Astrocyte of the cerebellum (primary cell): ENCODE measurements at regions not wholly inside any gene's neighbourhood (a gene's known extent, or its start where the extent isn't known, plus 50 kb on each side); places are given as distances from the start of the nearest gene placed in this dataset.

Experiments
- DNase-seq: peaks from one replicate; pipeline ENCODE4 v3.0.0-alpha.2; 2011; ENCODE audit warnings: low read depth
- H3K4me3 ChIP-seq: 2 replicates; pipeline ENCODE4 v1.5.1; 2011; ENCODE audit warnings: mild to moderate bottlenecking, low read depth, low read length, moderate library complexity
- in situ Hi-C: cut with HindIII; loops from 2 replicates; pipeline ENCODE4 v1.10.0; 2017; ENCODE audit warnings: low sequenced_read_pairs
- TF ChIP-seq, protein P1 (sequence below): IDR thresholded peaks from 2 replicates; pipeline ENCODE4 v1.5.1; 2012; ENCODE audit warnings: low read length, low read depth, moderate library complexity, mild to moderate bottlenecking; ENCODE audit errors: missing control alignments

DNA sequence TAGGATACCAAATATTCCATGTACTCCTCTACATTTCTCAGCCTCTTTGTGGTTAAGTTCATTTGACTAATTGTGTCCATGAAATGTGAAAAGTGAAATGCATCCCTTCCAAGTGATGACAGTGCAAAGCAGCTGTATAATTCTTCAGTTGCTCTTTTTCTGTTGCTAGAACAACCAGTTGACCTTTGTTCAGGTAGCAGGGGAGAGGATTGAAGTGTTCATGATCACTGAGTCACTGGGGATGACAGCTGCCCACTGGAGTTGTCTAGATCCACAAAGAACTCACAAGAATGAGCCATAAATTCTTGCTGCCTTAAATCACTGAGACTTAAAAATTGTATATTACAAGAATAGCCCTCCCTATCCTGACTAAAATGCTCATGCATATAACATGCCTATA, 254.6 kb downstream of the EPHA7 start:
- TF ChIP-seq, protein P1, sequence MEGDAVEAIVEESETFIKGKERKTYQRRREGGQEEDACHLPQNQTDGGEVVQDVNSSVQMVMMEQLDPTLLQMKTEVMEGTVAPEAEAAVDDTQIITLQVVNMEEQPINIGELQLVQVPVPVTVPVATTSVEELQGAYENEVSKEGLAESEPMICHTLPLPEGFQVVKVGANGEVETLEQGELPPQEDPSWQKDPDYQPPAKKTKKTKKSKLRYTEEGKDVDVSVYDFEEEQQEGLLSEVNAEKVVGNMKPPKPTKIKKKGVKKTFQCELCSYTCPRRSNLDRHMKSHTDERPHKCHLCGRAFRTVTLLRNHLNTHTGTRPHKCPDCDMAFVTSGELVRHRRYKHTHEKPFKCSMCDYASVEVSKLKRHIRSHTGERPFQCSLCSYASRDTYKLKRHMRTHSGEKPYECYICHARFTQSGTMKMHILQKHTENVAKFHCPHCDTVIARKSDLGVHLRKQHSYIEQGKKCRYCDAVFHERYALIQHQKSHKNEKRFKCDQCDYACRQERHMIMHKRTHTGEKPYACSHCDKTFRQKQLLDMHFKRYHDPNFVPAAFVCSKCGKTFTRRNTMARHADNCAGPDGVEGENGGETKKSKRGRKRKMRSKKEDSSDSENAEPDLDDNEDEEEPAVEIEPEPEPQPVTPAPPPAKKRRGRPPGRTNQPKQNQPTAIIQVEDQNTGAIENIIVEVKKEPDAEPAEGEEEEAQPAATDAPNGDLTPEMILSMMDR, result no peak
- H3K4me3 ChIP-seq, result no peak overlapping the region
- no peak for DNase-seq
- in situ Hi-C loops, result no loop called here

DNA sequence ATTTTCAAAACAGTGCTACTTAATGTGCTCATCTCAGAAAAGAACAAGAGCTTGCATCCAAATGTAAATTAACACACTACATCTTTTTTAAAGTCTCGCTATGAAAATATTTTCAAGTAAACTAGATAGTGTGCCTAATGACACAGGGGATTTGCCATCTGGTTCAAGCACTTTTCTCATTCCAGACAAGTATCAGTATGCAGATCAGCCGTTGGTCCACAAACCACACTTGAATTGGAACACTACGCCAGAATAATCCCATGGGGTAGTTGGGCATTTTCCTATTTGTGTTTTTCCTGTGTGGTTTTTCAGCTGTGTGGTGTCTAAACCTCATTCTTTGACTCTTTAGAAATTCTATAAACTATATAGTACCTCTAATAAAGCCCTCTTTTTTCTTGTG, 256.2 kb downstream of the EPHA7 start:
- DNase-seq, result peak; percentile 16
- H3K4me3 ChIP-seq, result no peak overlapping the region
- in situ Hi-C loops, result no loop called here
- TF ChIP-seq, protein P1, result no peak

DNA sequence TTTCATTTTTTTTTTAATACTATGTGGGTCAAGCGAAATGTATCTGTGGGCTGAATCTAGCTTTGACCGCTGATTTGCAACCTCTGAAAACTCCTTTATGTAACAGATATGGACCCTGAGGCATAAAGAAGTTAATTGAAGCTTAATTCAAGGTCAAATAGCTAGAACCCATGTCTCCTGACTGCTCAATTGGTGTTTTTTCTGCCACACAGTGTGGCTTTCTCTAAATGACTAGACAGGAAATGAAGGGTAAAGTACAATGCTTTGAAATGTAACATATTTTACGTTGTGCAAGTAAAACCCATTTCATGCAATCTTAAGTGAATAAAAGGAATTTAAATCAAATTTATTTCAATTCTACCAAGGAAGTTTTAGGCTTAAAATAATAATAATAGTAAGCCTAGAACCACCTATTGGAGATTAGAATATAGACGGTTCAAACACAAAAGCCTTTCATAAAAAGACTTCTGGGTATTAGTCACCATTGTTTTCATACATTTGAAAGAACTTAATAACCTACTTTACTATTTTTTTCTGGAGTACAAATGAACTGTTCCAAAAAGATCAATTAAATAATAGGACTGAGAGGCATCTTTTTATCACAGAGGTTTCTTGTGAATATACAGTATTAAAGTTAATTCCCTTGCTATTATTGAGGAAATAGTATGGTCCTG, 279.8 kb downstream of the EPHA7 start:
- TF ChIP-seq, protein P1, result no peak
- no peak overlapping the region for H3K4me3 ChIP-seq
- no peak for DNase-seq
- in situ Hi-C loops, result loop anchor here (5.0 kb wide), 1 partner anchor 43 kb away; no protein-coding TSS in a partner anchor

DNA sequence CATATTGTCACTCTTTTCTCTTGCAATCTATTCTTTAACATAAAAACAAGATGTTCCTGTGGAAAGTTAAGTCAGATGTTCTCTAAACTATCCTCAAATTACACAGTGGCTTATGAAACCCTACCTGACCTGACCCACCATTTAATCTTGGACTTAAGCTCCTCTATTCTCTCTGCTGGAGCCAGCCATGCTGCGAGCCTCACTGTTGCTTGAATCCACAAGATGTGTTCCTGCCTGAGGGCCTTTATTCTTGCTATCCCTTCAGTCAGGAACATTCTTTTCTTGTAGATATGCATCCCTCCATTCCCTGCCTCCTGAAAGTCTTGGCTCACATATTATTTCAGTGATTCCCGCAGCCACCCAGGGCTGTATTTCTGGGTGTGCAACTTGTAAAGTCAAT, 283.2 kb downstream of the EPHA7 start:
- no peak for DNase-seq
- TF ChIP-seq, protein P1, result no peak
- in situ Hi-C loops, result loop anchor here (5.0 kb wide), 1 partner anchor 46 kb away; no protein-coding TSS in a partner anchor

DNA sequence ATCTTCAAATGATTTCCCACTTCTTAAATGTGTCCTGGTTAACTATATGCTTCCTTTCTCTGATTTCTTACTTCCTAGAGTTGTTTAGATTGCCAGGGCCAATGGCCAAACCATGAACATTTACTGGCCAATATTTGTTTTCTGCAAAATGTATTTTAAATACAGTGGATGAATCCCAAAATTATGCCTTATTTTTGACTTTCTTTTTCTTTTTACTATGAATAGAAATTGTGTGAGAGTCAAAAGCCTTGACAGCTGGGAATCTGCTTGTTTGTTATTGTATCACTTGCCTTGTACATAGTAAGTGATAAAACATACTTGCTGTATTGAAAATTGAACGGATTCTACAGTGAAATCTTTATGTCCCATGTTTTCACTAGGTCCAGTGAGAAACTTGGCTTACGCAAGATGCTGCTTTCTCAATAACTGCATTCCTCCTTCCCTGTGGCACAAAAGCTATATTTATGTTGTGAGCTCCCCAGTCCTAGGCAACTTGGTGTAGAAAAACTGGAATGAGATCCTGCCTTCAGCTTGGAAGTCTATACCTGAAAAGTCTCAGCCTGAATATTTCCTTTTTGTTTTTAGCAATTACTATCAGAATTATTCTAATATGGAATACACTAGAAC, 295.2 kb downstream of the EPHA7 start:
- DNase-seq, result no peak
- TF ChIP-seq, protein P1, result no peak
- H3K4me3 ChIP-seq, result no peak overlapping the region
- in situ Hi-C loops, result no loop called here

More for the DNA sequence above, 283.2 kb downstream of the EPHA7 start:
- H3K4me3 ChIP-seq, result no peak overlapping the region

DNA sequence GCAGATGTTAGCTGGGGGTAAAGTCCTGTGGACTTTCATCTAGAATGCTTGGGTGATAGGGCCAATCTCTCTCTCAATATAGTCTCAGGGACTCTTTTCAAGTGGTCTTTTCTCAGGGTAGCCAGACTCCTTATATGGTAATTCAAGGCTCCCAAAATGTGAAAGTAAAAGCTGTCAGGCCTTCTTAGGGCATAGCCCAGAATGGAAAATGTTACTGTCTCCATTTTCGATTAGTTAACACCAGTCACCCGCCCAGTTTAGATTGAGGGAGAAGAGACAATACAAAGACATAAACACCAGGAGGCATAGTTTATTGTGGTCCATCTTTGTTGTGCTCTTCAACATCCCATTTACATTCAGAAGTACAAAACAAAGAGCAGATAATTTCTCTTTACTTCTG, 295.8 kb downstream of the EPHA7 start:
- TF ChIP-seq, protein P1, result no peak
- in situ Hi-C loops, result no loop called here
- H3K4me3 ChIP-seq, result no peak overlapping the region
- DNase-seq, result no peak
